ENCODE measurements at regions not wholly inside any gene's neighbourhood (a gene's known extent, or its start where the extent isn't known, plus 50 kb on each side); places are given as distances from the start of the nearest gene placed in this dataset.

GRCh38 chr20:57950764-57951485 is 241.1 kb upstream of the PMEPA1 start:
- TF ChIP-seq, protein P1, sequence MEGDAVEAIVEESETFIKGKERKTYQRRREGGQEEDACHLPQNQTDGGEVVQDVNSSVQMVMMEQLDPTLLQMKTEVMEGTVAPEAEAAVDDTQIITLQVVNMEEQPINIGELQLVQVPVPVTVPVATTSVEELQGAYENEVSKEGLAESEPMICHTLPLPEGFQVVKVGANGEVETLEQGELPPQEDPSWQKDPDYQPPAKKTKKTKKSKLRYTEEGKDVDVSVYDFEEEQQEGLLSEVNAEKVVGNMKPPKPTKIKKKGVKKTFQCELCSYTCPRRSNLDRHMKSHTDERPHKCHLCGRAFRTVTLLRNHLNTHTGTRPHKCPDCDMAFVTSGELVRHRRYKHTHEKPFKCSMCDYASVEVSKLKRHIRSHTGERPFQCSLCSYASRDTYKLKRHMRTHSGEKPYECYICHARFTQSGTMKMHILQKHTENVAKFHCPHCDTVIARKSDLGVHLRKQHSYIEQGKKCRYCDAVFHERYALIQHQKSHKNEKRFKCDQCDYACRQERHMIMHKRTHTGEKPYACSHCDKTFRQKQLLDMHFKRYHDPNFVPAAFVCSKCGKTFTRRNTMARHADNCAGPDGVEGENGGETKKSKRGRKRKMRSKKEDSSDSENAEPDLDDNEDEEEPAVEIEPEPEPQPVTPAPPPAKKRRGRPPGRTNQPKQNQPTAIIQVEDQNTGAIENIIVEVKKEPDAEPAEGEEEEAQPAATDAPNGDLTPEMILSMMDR (conservative IDR thresholded peaks at IDR 0.05 in 1 of 2, IDR thresholded peaks at IDR 0.05 in 1 of 2; ENCODE audit: extremely low read depth in 1 of 2, insufficient read depth in 1 of 2, low read depth in 1 of 2, low read length in 2 of 2): no peak
- TF ChIP-seq EZH2 (IDR thresholded peaks at IDR 0.05; ENCODE audit: borderline replicate concordance, low read length): no peak
